HG02840 (cell line): ENCODE measurements at regions not wholly inside any gene's neighbourhood (a gene's known extent, or its start where the extent isn't known, plus 50 kb on each side); places are given as distances from the start of the nearest gene placed in this dataset.

Experiments
- ATAC-seq: cut with Tn5 transposase; IDR thresholded peaks from one replicate; pipeline ENCODE4 v1.9.1; 2021; ENCODE audit warnings: mild to moderate bottlenecking, moderate library complexity, moderate number of reproducible peaks; ENCODE audit not compliant: unreplicated experiment, low FRiP score

- ATAC-seq = no peak
These were observed 201.0 kb downstream of the MBD2 start for GRCh38 chr18:54023471-54023870.

DNA sequence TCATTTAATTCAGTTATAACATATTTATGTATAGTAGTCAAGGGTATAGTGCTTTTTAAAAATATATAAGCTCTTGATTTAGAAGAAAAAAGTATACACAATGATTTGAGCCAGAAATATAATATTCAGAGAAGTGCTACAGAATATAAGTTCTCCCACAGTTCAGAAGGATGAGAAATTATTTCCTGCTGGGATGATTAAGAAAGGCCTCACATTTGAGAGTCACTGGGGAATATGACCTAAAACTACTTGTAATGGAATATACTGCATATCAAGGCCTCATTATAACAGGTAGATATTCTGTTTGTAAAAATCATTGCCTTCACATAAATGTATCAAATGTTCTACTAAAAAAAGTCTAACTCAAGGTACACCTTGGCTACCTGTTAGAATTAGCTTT, 203.5 kb downstream of the MBD2 start:
- ATAC-seq = no peak

GRCh38 chr18:54020156-54020745, 204.2 kb downstream of the MBD2 start:
- ATAC-seq = no peak

GRCh38 chr18:54019641-54020040, 204.8 kb downstream of the MBD2 start:
- ATAC-seq = no peak

- no peak for ATAC-seq
These were observed 211.0 kb downstream of the MBD2 start for GRCh38 chr18:54013452-54013851.

- ATAC-seq = no peak
These were observed 219.6 kb downstream of the MBD2 start for GRCh38 chr18:54004828-54005227.

DNA sequence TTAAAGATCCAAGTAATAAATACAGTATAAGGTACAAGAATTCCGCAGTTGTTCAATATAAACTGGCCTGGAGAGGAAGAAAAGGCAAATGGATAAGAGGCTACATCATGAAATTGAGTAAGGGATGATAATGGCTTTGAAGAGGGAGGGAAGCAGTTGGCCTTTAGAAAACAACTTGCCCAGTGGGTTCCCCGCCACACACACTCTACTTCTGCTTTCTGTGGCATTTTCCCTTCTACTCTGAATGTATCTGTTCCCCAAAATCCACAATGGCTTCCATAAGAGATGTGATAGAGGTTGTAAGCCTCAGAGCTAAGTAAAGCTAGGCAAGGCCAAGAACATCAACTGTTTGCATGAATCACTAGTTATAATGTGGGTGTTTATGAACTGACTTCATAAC, 221.3 kb downstream of the MBD2 start:
- ATAC-seq = no peak

DNA sequence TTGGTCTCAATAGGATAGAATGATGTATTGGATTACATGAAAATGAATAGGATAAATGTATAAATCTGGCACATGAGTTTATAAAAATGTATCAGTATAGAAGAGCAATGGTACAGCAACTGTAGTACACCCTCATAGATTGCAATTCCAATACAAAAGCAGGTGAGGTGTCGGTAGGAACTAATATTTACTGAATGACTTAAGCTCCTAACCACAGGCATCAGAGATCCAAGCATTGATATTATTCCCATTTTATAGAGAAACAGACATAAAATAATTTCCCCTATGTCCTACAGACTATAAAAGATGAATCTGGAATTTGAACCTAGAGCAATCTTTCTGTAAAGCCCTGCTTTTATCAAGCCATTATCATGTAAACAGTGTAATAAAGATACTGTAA, 227.4 kb downstream of the MBD2 start:
- ATAC-seq = no peak

GRCh38 chr18:53994016-53994415, 230.5 kb downstream of the MBD2 start:
- ATAC-seq = no peak

DNA sequence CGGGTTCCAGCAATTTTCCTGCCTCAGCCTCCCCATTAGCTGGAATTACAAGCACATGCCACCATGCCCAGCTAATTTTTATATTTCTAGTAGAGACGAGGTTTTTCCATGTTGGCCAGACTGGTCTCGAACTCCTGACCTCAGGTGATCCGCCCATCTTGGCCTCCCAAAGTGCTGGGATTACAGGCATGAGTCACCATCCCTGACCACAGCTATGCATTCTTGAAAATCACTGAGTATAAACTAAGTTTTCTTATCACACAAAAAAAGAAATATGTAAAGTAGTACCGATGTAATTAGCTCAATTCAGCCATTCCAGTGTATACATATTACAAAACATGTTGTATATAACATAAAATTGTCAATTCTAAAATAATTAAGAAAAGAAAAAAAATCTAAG, 232.7 kb downstream of the MBD2 start:
- ATAC-seq = no peak

DNA sequence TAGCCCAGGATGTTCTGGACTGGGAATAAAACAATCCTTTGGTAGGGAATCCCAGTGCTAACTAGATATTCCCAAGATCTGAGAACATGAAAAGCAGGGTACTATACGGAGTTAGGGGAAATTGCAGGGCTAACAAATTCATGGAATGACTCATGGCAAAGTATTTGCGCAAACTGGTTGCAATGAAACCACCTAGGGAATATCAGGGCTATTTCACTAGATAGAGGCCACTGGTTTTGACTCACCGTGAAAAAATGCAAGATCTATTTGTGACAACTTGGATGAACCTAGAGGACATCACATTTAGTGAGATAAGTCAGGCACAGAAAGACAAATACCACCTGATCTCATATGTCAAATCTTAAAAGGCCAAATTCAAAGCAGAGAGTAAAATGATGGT, 233.3 kb downstream of the MBD2 start:
- no peak for ATAC-seq

- ATAC-seq = no peak
These were observed 234.0 kb downstream of the MBD2 start for GRCh38 chr18:53990485-53990884.

DNA sequence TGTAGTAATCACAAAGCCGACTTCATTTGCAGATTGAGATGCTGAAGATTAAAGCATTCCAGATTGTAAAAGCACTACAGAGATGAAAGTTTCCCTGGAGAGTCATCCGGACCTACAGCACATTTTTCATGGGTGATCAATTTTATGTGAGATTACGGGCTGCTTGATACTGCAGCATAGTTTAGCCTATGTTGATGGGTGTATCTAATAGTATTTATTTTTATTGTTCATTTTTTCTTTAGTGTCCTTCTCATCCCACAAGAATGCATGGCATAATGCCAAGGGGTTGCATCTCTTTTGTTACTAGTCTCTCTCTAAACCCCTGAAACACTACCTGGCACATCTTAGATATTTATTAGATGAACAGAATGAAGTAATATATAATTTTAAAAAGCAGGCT, 240.4 kb downstream of the MBD2 start:
- ATAC-seq = no peak

GRCh38 chr18:53971331-53971730, 253.1 kb downstream of the MBD2 start:
- ATAC-seq = no peak

GRCh38 chr18:53952700-53953099, 271.8 kb downstream of the MBD2 start:
- ATAC-seq = no peak

GRCh38 chr18:53950545-53950944, 273.9 kb downstream of the MBD2 start:
- no peak for ATAC-seq

DNA sequence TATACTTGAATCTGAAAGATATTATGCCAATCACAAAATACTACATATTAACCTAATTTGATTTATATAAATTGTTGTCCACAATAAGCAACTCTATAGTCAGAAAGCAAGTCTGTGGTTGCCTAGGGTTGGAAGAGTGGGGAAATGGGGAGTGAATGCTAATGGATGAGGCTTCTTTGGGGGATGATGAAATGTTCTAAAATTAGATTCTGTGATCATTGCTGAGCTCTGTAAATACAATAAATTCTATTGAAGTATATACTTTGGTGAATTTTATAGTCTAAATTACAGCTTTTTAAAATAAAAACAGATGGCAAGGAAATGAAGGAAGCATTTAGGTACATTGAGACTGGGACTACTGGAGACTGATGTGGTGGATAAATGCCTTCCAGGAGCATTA, 275.5 kb downstream of the MBD2 start:
- no peak for ATAC-seq

- ATAC-seq = no peak
These were observed 277.3 kb downstream of the MBD2 start for GRCh38 chr18:53947092-53947640.

- no peak for ATAC-seq
These were observed 277.9 kb downstream of the MBD2 start for GRCh38 chr18:53946594-53946993.

GRCh38 chr18:53944721-53945120, 279.7 kb downstream of the MBD2 start:
- ATAC-seq = no peak

- no peak for ATAC-seq
These were observed 281.1 kb downstream of the MBD2 start for GRCh38 chr18:53943326-53943860.

DNA sequence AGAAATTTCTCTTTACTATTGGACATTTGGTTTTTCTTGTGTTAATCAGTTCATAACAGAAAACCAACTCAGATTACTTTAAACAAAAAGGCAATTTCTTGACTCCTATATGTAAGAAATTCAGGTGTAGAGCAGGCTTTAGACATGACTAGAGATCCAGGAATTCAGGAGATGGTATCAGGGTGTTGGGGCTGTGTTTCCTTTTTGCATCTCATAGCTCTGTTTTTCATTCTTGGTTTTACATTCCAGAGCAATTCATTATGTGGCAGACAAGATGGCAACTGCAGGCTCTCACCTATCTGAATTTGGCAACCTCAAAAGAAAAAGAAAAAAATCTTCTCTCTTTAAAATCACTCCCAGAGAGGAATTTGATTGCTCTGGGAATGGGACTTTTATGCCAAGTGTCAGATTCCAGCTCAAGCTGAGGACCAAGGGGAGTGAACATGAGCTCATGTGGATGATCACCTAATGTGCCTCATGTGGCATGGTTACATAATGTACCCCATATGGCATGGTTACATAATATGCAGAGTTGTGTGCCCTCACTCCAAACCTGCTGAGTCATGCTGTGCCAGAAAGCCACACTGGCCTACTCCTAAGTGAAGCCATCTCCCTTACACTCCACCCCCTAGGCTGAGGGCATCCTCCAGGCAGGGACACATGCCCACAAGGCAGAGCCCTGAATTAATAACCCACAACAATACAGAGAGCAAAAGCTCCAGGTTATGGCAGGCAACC, 282.7 kb downstream of the MBD2 start:
- no peak for ATAC-seq
